ACC112 (cell line): ENCODE measurements at regions not wholly inside any gene's neighbourhood (a gene's known extent, or its start where the extent isn't known, plus 50 kb on each side); places are given as distances from the start of the nearest gene placed in this dataset.

ENCODE experiments used
- H2AFZ ChIP-seq: fragments of 200-600 bp; sonication (generic); one replicate; pipeline ENCODE4 v1.6.0; 2017; ENCODE audit warnings: antibody characterized with exemption, low read length; ENCODE audit not compliant: unreplicated experiment
- H3K27ac ChIP-seq: fragments of 200-600 bp; sonication (generic); 2 replicates; pipeline ENCODE4 v1.5.1; 2014; ENCODE audit warnings: low read depth, mild to moderate bottlenecking, antibody characterized with exemption, low read length, moderate library complexity
- H3K27me3 ChIP-seq: fragments of 200-600 bp; sonication (generic); 2 replicates; pipeline ENCODE4 v1.6.1; 2014; ENCODE audit warnings: mild to moderate bottlenecking, antibody characterized with exemption, low read length, moderate library complexity, mixed read lengths; ENCODE audit not compliant: insufficient read depth
- H3K36me3 ChIP-seq: fragments of 200-600 bp; sonication (generic); 2 replicates; pipeline ENCODE4 v1.6.1; 2016; ENCODE audit warnings: mild to moderate bottlenecking, antibody characterized with exemption, low read length, moderate library complexity, mixed read lengths; ENCODE audit not compliant: insufficient read depth
- H3K4me1 ChIP-seq: fragments of 200-600 bp; sonication (generic); one replicate; pipeline ENCODE4 v1.6.1; 2016; ENCODE audit warnings: low read length, mixed read lengths; ENCODE audit not compliant: insufficient read depth, unreplicated experiment, control insufficient read depth
- H3K4me3 ChIP-seq: fragments of 200-600 bp; sonication (generic); 2 replicates; pipeline ENCODE4 v1.5.1; 2014; ENCODE audit warnings: mild to moderate bottlenecking, low read depth, low read length
- H3K79me2 ChIP-seq: fragments of 200-600 bp; sonication (generic); one replicate; pipeline ENCODE4 v1.6.0; 2016; ENCODE audit warnings: low read length; ENCODE audit not compliant: control insufficient read depth, unreplicated experiment, insufficient read depth

- no peak overlapping the region for H3K27ac ChIP-seq
- no peaks in the 10 kb centered on the region for H3K36me3 ChIP-seq
- no peaks in the 10 kb centered on the region for H3K79me2 ChIP-seq
- H3K27me3 ChIP-seq: no peaks in the 10 kb centered on the region
- H3K4me1 ChIP-seq: no peaks in the 10 kb centered on the region
- H3K4me3 ChIP-seq: no peak overlapping the region
- H2AFZ ChIP-seq: no peak overlapping the region
These were observed 550.2 kb upstream of the MIR17HG start for GRCh38 chr13:90797335-90797734.

GRCh38 chr13:90798381-90798780 is 549.1 kb upstream of the MIR17HG start:
- no peaks in the 10 kb centered on the region for H3K79me2 ChIP-seq
- no peaks in the 10 kb centered on the region for H3K36me3 ChIP-seq
- no peaks in the 10 kb centered on the region for H3K4me1 ChIP-seq
- no peak overlapping the region for H3K4me3 ChIP-seq
- H3K27ac ChIP-seq: no peak overlapping the region
- no peak overlapping the region for H2AFZ ChIP-seq
- no peaks in the 10 kb centered on the region for H3K27me3 ChIP-seq

- no peaks in the 10 kb centered on the region for H3K4me1 ChIP-seq
- H3K79me2 ChIP-seq: no peaks in the 10 kb centered on the region
- no peaks in the 10 kb centered on the region for H3K36me3 ChIP-seq
- H2AFZ ChIP-seq: no peak overlapping the region
- no peak overlapping the region for H3K27ac ChIP-seq
- H3K4me3 ChIP-seq: no peak overlapping the region
- H3K27me3 ChIP-seq: no peaks in the 10 kb centered on the region
These were observed 547.3 kb upstream of the MIR17HG start for GRCh38 chr13:90800082-90800746.

GRCh38 chr13:90801621-90802020 is 545.9 kb upstream of the MIR17HG start:
- Histone ChIP-seq H3K27ac (no peak overlapping the region), H3K27me3 (no peaks in the 10 kb centered on the region), H3K4me3 (no peak overlapping the region), H3K36me3 (no peaks in the 10 kb centered on the region), H3K4me1 (no peaks in the 10 kb centered on the region), H2AFZ (no peak overlapping the region), H3K79me2 (no peaks in the 10 kb centered on the region)

GRCh38 chr13:90803210-90803609 is 544.3 kb upstream of the MIR17HG start:
- H3K79me2 ChIP-seq: no peaks in the 10 kb centered on the region
- H3K36me3 ChIP-seq: no peaks in the 10 kb centered on the region
- no peak overlapping the region for H2AFZ ChIP-seq
- no peak overlapping the region for H3K4me3 ChIP-seq
- no peak overlapping the region for H3K27ac ChIP-seq
- H3K27me3 ChIP-seq: no peaks in the 10 kb centered on the region
- H3K4me1 ChIP-seq: no peaks in the 10 kb centered on the region

- Histone ChIP-seq H3K4me1 (no peaks in the 10 kb centered on the region), H3K27me3 (no peaks in the 10 kb centered on the region), H3K79me2 (no peaks in the 10 kb centered on the region), H3K27ac (no peak overlapping the region), H3K36me3 (no peaks in the 10 kb centered on the region), H2AFZ (no peak overlapping the region), H3K4me3 (no peak overlapping the region)
These were observed 541.4 kb upstream of the MIR17HG start for GRCh38 chr13:90806016-90806615.

GRCh38 chr13:90806892-90807291 is 540.6 kb upstream of the MIR17HG start:
- H2AFZ ChIP-seq: no peak overlapping the region

GRCh38 chr13:90808838-90809237 is 538.6 kb upstream of the MIR17HG start:
- H3K27me3 ChIP-seq: no peaks in the 10 kb centered on the region
- H3K4me1 ChIP-seq: no peaks in the 10 kb centered on the region
- H3K27ac ChIP-seq: no peak overlapping the region
- no peaks in the 10 kb centered on the region for H3K36me3 ChIP-seq
- no peak overlapping the region for H2AFZ ChIP-seq
- H3K4me3 ChIP-seq: no peak overlapping the region
- no peaks in the 10 kb centered on the region for H3K79me2 ChIP-seq

More at GRCh38 chr13:90806892-90807291, 540.6 kb upstream of the MIR17HG start:
- Histone ChIP-seq H3K27me3 (no peaks in the 10 kb centered on the region), H3K4me1 (no peaks in the 10 kb centered on the region), H3K4me3 (no peak overlapping the region), H3K79me2 (no peaks in the 10 kb centered on the region), H3K27ac (no peak overlapping the region), H3K36me3 (no peaks in the 10 kb centered on the region)

- no peak overlapping the region for H2AFZ ChIP-seq
These were observed 523.5 kb upstream of the MIR17HG start for GRCh38 chr13:90824032-90824431.

GRCh38 chr13:90826688-90827087 is 520.8 kb upstream of the MIR17HG start:
- H3K4me3 ChIP-seq: no peak overlapping the region
- no peaks in the 10 kb centered on the region for H3K27me3 ChIP-seq
- no peak overlapping the region for H3K27ac ChIP-seq
- H2AFZ ChIP-seq: no peak overlapping the region
- H3K79me2 ChIP-seq: no peaks in the 10 kb centered on the region
- no peaks in the 10 kb centered on the region for H3K36me3 ChIP-seq
- H3K4me1 ChIP-seq: no peaks in the 10 kb centered on the region

More at GRCh38 chr13:90824032-90824431, 523.5 kb upstream of the MIR17HG start:
- Histone ChIP-seq H3K79me2 (no peaks in the 10 kb centered on the region), H3K4me1 (no peaks in the 10 kb centered on the region), H3K27me3 (no peaks in the 10 kb centered on the region), H3K27ac (no peak overlapping the region), H3K36me3 (no peaks in the 10 kb centered on the region), H3K4me3 (no peak overlapping the region)

GRCh38 chr13:90830782-90831181 is 516.7 kb upstream of the MIR17HG start:
- H3K4me3 ChIP-seq: no peak overlapping the region

More at GRCh38 chr13:90830782-90831181, 516.7 kb upstream of the MIR17HG start:
- H3K4me1 ChIP-seq: no peaks in the 10 kb centered on the region
- no peak overlapping the region for H2AFZ ChIP-seq
- H3K36me3 ChIP-seq: no peaks in the 10 kb centered on the region
- H3K79me2 ChIP-seq: no peaks in the 10 kb centered on the region
- no peaks in the 10 kb centered on the region for H3K27me3 ChIP-seq
- H3K27ac ChIP-seq: no peak overlapping the region
